GM19452 (cell line): ENCODE measurements at regions not wholly inside any gene's neighbourhood (a gene's known extent, or its start where the extent isn't known, plus 50 kb on each side); places are given as distances from the start of the nearest gene placed in this dataset.

Experiments
- ATAC-seq: cut with Tn5 transposase; IDR thresholded peaks from one replicate; pipeline ENCODE4 v1.9.1; 2021; ENCODE audit not compliant: unreplicated experiment

DNA sequence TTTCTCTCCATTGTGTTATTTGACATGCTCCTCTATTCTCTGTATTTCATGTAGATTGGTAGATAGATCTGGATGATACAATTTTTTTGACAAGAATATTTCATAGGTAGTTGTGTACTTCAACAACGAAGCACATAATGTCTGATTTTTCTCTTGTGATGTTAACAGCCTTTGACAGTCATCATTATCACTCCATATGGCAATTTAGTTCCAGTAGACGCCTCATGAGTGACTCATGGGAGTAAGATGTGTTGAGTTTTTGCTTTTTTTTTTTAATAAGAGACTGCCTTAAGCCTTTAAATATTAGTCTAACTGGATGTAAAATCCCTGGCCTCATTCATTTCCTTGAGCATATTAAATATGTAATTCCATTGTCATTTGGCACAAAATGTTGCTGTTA is 123.5 kb upstream of the ZNF32 start:
- ATAC-seq = no peak

DNA sequence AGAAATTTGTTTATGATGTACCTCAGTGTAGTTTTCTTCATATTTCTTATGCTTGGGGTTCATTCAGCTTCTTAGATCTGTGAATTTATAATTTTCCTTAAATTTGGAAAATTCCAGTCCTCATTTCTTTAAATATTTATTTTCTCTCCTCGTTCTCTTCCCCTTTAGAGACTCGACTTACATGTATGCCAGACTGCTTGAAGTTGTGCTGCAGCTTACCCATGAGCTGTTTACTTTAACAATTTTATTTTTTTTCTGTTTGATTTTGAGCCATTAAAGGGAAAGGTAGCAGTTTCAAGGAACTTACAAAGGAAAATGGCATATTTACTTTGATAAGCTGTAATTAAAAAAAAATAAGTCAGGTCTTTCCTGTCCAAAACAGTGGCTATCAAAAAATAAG is 123.0 kb upstream of the ZNF32 start:
- ATAC-seq = no peak

DNA sequence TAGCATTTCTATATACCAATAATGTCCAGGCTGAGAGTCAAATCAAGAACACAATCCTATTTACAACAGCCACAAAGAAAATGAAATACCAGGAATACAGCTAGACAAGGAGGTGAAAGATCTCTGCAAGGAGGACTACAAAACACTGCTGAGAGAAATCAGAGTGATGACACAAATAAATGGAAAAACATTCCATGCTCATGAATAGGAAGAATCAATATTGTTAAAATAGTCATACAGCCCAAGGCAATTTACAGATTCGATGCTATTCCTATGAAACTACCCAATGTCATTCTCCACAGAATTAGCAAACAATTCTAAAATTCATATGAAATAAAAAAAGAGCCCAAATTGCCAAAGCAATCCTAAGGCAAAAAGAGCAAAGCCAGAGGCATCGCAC is 116.8 kb upstream of the ZNF32 start:
- ATAC-seq = no peak

DNA sequence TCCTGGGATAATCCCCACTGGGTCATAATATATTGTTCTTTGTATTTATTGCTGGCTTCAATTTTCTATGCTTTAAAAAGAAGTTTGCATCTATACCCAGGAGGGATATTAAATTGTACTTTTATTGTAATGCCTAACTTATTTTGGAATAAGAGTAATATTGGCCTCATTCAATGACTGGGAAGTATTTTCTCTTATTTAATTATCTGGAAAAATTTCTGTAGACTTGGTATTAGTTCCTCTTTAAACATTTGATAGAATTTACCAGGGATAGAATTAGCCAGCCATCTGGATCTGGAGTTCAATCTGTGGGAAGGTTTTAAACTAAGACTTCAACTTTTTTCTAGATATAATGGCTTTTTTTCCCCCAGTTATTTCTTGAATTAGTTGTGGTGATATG is 115.2 kb upstream of the ZNF32 start:
- no peak for ATAC-seq

DNA sequence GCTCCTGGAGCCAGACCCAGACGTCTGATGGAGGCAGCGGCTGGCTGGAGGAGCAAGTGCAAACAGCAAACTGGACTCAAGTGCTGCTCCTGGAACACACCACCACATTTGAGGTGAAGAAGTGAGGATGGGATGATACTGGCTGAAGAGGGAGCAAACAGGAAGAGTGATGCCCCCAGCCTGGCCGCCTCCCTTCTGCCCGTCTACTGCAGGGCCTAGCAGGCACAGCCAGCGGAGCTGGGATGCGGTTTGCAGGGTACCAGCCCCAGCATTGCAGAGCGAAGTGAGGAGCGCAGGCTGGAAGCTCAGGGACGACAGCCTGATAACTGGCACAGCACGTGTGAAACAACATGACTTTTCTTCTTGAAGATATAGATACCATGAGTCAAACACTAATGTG is 111.8 kb upstream of the ZNF32 start:
- ATAC-seq = no peak

DNA sequence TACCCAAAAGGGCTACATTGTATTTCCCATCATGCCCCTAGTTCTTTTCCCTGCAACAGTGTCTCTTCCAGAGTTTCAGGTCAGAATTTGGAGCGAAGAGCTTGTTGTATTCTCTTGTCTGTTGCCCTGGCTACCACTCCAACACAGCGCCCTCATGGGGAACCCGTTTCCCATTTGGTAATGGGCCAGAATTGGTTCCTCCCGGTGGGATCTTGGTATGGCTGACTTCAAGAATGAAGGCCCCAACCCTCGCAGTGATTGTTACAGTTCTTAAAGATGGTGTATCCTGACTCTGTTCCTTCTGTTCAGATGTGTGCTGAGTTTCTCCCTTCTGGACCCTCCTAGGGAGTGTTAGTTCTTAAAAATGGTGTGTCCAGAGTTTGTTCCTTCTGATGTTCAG is 110.5 kb upstream of the ZNF32 start:
- no peak for ATAC-seq

DNA sequence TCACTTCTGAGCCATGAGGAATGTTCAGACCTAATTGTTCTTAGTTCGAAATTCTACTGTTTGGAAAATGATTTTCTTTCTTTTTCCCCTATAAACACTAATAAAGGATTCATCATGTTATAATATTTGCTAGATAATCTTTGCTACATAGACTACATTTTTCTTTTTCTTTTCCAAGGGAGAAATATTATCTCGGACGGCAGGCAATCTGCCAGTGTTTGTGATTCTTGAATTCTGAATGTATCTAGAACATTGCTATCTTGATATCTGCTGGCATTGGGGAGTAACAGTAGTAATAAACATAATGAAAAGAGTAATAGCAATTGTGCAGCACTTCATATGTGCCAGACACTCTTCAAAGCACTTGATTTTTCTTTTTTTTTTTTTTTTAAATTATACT is 107.7 kb upstream of the ZNF32 start:
- no peak for ATAC-seq

DNA sequence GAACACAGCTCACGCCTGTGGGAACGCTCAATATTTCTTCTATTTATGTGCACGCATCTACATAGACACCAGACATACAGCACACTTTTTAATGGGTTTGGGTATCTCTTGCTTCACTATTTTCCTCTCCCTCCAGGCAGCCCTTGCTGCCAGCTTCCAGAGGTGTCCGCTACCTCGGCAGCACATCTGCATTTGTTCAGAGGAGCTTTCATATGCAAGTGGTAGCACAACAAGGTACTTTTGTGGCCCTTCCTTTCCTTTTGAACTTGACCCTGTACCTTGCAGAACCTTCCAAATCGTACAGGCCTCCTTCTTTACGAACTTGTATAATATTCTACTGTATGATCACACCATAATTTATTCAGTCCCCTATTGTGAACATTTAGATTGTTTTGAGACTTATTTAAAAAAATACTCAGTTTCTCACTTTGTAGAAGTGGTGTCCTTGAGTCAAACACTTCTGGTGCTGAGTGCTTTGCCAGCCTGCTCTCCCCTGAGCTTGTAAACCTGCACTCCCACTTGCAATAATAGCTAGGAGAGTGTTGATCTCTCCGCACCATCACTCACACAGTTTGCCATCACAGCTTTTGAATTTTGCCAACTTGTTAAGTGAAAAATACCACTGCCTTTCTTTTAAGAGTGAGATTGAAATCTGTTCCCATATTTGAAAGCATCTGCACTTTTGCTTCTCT is 106.0 kb upstream of the ZNF32 start:
- no peak for ATAC-seq

DNA sequence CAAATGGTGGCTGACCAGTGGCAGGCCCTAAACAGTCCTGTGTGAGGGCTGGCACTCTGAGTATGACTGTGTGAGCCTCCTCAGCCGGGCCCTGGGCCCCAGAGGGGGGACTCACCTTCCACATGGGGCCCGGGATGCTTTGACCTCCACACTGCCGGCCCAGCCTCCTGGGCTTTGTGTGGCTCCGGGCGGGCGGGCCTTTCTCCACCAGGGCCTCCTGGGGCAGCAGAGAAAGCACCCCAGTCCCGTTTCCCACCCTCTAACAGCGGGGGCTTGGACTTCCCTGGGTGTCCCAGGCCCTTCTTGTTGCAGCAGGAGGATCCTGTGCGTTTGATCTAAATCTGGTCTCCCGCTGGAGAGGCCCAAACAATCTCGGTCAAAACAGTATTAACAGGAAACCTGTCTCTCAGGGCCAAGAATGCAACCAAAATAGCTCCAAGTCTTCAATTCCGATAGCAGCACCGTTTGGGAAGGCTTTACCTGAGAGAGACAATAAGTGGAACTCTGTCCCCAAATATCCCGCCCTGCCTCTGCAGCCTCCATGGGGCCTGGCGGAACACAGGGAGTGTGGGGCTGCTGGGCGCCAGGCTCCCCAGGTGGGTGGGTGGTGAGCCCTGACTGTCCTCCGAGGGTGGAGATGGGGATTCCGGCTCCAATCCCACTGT is 104.8 kb upstream of the ZNF32 start:
- ATAC-seq = no peak

DNA sequence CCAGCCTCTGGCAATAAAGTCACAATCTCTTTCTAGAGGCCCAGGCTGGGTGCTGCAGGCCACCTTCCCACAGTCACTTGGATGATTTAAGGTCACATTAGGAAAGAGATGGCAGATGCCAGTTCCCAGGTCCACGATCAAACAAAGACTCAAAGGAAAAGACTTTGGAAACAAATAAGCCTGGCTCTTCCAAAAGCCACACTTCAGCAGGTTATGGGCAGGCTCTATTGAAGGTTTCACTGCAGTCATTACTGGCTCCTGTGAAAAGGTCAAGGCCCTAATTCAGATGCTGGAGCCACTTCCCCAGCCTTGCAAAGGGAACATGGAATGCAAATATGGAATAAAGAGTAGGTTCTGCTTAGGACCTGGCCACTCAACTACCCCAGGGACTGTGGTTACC is 104.0 kb upstream of the ZNF32 start:
- ATAC-seq = no peak

DNA sequence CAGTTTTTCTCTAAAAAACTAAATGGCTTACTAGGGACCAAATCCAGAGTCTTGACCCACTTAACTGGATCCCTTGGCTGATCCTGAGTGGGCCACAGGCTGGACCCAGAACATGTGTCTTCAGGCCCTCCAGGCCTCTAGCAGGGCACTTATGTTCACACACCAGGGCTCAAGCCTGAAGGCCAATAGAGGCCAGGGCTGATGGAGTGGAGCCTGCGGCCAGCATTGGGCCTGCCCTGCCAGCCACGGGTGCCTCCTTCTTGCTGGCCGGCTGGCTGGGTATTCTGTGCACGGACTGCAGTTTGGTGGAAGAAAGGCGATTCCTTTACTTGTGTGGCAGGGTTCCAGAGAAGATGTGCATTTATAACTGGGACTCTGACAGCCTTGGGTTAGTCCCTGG is 103.0 kb upstream of the ZNF32 start:
- no peak for ATAC-seq

DNA sequence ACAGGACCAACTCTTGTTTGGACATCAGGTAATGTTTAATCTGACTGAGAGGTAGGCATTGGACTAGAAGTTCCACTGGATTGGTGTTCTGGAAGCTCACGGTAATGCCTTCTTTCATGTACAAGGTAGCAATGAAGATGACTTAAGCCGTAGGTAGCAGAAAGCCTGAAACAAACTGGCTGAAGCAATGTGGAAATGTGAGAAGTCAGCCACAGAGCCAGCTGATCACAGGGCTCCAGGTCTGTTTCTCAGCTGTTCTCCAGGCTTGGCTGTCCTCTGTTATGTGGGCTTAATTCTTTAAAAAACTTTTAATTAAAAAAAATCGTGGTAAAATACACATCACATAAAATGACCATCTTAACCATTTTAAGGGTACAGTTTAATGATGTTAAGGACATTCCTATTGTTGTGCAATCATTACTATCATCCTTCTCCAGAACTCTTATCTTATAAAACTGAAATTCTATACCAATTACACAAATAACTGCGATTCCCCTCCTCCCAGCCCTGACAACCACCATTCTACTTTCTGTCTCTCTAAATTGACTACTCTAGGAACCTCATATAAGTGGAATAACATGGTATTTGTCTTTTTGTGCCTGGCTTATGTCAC is 101.4 kb upstream of the ZNF32 start:
- no peak for ATAC-seq

DNA sequence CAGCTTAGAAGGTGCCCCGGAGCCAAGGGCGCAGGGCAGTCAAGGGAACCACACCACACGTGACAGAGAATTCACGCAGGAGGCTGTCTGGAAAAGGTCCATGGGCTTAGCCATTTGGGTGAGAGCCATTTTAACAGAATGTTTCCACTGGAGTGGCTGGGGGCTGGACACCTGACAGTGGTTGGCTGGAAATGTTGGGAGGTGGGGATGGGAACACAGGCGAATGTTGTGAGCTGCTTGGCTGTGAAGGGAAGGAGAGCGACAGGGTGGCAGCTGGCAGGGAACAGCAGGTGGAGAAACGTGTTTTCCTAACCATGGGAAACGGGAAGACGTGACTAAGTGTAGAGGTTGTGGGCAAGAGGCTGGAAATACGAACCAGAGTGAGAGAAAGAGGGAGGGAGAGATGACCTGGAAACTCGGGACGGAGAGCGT is 100.5 kb upstream of the ZNF32 start:
- no peak for ATAC-seq

DNA sequence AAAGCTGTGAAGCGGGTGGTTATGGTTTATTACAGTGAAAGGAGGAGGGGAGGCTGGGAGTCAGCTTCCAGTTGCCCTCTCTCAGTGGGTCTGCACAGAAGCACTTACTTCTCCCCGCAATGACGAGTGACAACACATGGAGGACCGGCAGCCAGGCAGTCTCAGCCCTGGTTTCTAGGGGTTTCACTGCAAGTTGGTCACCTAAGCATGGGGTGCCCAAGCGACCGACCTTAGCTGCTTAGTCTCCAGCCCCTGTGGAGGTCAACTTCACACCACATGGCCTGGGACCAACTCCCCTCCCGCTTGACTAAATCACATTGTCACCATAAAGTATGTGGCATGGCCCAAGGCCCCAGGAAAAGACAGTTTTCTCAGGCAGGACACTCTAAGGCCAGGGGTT is 99.9 kb upstream of the ZNF32 start:
- ATAC-seq = no peak

DNA sequence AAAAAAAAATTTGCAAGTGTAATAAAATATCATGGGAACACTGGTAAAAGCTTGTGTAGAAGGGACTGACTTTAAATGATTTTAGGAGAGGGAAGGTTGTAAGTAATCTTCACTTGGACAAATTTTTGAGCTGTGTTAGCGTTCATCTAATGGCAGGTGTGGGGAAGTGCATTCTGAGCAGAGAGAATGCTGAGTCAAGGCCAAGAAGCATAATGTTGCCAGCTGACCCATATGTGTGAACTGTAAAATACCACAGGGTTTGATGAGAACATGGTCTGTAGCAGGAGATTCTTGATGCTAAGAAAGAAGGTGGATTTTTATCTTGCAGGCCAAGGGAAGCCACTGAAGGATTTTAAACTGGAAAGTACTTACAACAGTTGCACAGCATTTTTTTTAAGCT is 98.2 kb upstream of the ZNF32 start:
- ATAC-seq = no peak

DNA sequence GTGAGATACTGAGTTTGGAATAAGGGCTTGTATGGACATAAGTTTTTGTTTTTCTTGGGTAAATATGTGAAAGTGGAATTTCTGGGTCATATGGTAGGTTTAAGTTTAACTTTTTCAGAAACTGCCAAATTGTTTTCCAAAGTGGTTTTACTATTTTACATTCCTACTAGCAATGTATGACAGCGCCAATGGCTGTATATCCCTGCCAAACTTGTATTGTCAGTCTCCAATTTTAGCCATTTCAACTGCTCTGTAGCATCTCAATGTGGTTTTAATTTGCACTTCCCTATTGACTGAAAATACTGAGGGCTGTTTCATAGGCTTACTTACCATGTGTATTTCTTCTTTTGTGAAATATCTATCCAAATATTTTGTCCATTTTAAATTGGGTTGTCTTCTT is 90.5 kb upstream of the ZNF32 start:
- ATAC-seq = no peak

DNA sequence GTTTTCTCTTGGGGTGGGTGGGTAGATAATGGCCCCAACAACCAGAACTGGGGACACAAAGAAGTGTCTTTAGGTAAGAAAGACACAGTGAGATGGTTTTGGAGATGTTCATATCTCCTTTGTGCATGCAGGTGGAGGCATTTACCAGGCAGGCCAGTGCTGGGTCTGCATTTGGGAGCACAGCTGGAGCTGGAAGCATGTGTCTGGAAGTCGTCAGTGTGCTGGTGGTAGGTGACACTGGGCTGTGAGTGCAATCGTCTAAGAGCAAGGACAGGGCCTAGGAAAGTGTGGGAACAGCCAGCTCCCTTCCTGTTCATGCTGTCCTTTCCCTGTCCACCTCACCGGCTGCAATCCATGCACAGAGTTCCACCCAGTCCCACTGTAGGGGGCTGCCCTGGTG is 88.3 kb upstream of the ZNF32 start:
- no peak for ATAC-seq

DNA sequence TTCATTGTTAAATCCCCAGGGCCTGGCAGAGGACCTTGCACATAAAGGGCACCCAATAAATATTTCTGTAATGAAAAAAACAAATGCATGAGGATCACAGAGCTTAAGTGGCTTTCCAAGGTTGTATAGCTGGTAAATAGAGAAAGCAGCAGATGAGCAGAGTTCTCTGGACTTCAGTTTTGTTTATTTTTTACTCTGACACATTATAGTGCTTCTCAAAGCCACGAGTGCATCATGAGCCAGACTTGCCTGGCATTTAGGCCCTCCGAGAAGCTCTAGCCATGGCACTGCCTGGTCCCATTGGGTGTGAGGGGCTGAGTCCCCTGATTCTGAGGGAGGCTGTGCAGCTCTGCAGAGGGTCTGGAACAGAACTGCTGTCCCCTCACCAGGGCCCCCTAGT is 87.2 kb upstream of the ZNF32 start:
- ATAC-seq = no peak

DNA sequence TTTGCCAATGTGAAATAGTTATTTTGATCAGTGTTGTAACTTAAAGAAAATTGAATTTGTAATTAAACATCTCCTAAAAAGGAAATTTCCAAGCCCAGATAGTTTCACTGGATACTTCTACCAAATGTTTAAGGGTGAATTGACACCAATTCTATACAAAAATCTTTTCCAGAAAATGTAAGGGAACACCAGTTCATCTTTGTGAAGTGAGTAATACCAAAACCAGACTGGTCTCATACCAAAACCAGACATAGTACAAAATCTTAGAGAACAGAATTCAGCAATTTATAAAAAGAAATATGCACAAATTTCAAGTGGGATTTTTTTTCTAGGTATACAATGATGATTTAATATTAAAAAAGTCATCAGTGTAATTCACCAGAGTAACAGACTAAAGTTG is 86.0 kb upstream of the ZNF32 start:
- ATAC-seq = no peak

DNA sequence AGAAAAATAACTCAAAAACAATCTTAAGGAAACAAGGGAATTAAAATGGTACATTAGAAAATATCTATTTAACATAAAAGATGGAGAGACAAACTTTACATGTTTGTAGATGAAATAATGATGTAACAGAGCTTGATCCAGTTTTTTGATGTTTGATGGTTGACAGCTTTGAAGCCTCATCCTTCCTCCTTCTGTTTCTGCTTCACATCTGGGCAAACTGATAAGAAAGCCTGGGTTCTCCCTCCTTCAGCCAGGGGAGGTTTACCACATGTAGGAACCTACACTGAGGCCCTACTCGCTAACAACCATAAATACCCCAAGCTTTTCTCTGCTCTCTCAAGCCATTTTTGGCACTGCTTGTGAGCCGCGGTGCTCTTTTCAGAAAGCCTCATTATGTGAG is 82.8 kb upstream of the ZNF32 start:
- ATAC-seq = no peak

DNA sequence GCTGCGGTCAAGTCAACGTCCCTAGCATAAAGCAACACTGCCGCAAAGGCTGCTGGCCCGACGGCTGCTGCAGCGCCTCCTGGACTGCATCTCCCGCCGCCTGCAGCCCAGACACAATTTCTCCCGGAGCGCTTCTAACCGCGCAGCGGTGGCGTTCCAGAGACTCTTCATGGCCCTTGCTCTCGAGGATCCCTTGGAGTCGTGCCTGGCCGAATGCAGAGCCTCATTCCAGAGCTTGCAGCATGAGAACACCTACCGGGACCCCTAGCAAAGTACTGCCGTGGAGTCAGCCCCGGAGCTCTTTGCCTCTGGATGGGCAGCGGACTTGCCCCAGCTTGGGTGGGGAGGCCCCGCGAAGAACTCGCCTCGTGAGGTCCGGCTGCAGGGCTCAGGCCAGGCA is 79.7 kb upstream of the ZNF32 start:
- no peak for ATAC-seq

DNA sequence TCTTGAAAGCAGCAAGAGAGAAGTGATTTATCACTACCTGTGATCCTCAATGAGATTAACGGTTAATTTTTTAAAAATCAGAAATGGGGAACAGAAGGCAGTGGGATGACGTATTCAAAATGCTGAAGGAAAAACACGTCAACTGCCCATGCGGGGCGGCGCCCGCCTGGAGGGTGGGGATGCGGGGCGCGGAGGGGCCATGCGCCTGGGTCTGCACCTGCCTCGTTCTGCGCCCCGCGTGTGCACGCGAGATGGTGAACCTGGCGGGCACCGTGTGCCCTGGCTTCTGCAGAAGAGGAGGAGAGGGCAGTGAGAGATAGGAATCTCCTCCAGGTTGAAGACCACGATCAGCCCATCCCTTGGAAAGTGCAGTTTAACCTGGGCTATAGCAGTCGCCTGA is 79.3 kb upstream of the ZNF32 start:
- ATAC-seq = no peak

DNA sequence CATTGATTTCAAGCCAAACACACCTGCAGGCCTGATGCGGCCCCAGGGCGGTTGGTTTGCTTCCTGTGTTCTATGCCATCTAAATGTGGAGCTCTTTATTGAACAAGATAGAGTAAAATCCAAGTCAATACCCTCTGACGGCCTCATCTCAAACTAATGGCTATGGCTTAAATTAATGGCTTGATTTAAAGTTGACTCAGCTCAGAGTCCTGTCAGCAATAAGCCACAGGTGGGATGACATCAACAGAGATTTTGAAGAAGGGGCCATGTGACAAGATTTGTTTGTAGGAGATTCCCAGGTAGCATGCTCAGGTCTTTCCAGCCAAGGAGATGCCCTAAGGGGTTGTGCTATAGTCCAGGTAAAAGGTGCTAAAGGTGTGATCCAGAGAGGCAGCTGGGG is 66.7 kb upstream of the ZNF32 start:
- ATAC-seq = no peak
